PFSK-1 (cell line): ENCODE measurements at regions not wholly inside any gene's neighbourhood (a gene's known extent, or its start where the extent isn't known, plus 50 kb on each side); places are given as distances from the start of the nearest gene placed in this dataset.

Source experiments
- FOXP2 ChIP-seq: optimal IDR thresholded peaks from 2 replicates; pipeline ENCODE3; 2011; ENCODE audit warnings: borderline replicate concordance, control low read depth, inconsistent platforms; ENCODE audit not compliant: insufficient read depth; ENCODE audit errors: extremely low read length, extremely low read depth
- POLR2AphosphoS5 ChIP-seq: IDR thresholded peaks from 2 replicates; pipeline ENCODE4 v1.6.1; 2012; ENCODE audit warnings: low read depth, mild to moderate bottlenecking, control low read depth, low read length, moderate library complexity
- REST ChIP-seq, 2 experiments: IDR thresholded peaks; 2 replicates each; pipeline versions ENCODE4 v1.6.1 to v1.8.0; 2011 to 2012; ENCODE audit warnings: low read depth in 2 of 2, low read length in 2 of 2, control low read depth in 1 of 2, inconsistent platforms in 1 of 2, mild to moderate bottlenecking in 1 of 2, moderate library complexity in 1 of 2; ENCODE audit not compliant: insufficient read depth in 1 of 2
- SIN3A ChIP-seq: IDR thresholded peaks from 2 replicates; pipeline ENCODE4 v1.6.1; 2012; ENCODE audit warnings: mild to moderate bottlenecking, low read length, moderate library complexity, borderline replicate concordance; ENCODE audit not compliant: insufficient read depth
- TAF1 ChIP-seq: IDR thresholded peaks from 2 replicates; pipeline ENCODE4 v1.6.1; 2012; ENCODE audit warnings: low read length, control low read depth, borderline replicate concordance; ENCODE audit not compliant: insufficient read depth

GRCh38 chr3:104768886-104769285, 597.8 kb upstream of the ALCAM start:
- no peak for TF ChIP-seq TAF1
- TF ChIP-seq SIN3A = no peak
- no peak for TF ChIP-seq POLR2AphosphoS5
- no peak for TF ChIP-seq REST (IDR thresholded peaks at IDR 0.05; ENCODE audit: insufficient read depth in 1 of 2, low read depth in 2 of 2, low read length in 2 of 2)
- TF ChIP-seq FOXP2 = no peak

GRCh38 chr3:104779324-104779723, 587.4 kb upstream of the ALCAM start:
- TF ChIP-seq SIN3A (no peak), TAF1 (no peak), REST (IDR thresholded peaks at IDR 0.05; ENCODE audit: insufficient read depth in 1 of 2, low read depth in 2 of 2, low read length in 2 of 2) (no peak), FOXP2 (no peak), POLR2AphosphoS5 (no peak)

GRCh38 chr3:104781112-104781511, 585.6 kb upstream of the ALCAM start:
- TF ChIP-seq REST (IDR thresholded peaks at IDR 0.05; ENCODE audit: insufficient read depth in 1 of 2, low read depth in 2 of 2, low read length in 2 of 2) = no peak
- TF ChIP-seq FOXP2 = no peak
- no peak for TF ChIP-seq POLR2AphosphoS5
- TF ChIP-seq SIN3A = no peak

- TF ChIP-seq REST (IDR thresholded peaks at IDR 0.05; ENCODE audit: insufficient read depth in 1 of 2, low read depth in 2 of 2, low read length in 2 of 2) (no peak), POLR2AphosphoS5 (no peak), TAF1 (no peak), FOXP2 (no peak), SIN3A (no peak)
Observed at GRCh38 chr3:104785947-104786346, 580.8 kb upstream of the ALCAM start.

GRCh38 chr3:104787306-104787705, 579.4 kb upstream of the ALCAM start:
- TF ChIP-seq REST (IDR thresholded peaks at IDR 0.05; ENCODE audit: insufficient read depth in 1 of 2, low read depth in 2 of 2, low read length in 2 of 2) (no peak), FOXP2 (no peak), SIN3A (no peak), POLR2AphosphoS5 (no peak), TAF1 (no peak)
